Thyroid gland (tissue), 4 donors: ENCODE measurements at regions not wholly inside any gene's neighbourhood (a gene's known extent, or its start where the extent isn't known, plus 50 kb on each side); places are given as distances from the start of the nearest gene placed in this dataset.

Experiments used
- DNase-seq, 2 donors: peaks; one replicate each; pipeline ENCODE4 v3.0.0-alpha.2; 2019
- H3K27ac ChIP-seq, 3 donors: fragments of 200-600 bp; sonication (generic); 1 replicate in 2 of 3; 2 replicates in 1 of 3; pipeline ENCODE4 v1.5.1; 2016 to 2019; ENCODE audit warnings: mild to moderate bottlenecking in 1 of 3, moderate library complexity in 1 of 3
- H3K27me3 ChIP-seq: fragments of 200-600 bp; sonication (generic); one replicate; pipeline ENCODE4 v1.5.1; 2019
- H3K36me3 ChIP-seq, 2 donors: fragments of 200-600 bp; sonication (generic); one replicate each; pipeline ENCODE4 v1.5.1; 2016 to 2019
- H3K4me1 ChIP-seq, 2 donors: fragments of 200-600 bp; sonication (generic); one replicate each; pipeline ENCODE4 v1.5.1; 2017 to 2019
- H3K4me3 ChIP-seq, 3 donors: fragments of 200-600 bp; sonication (generic); replicated peaks in 1 of 3; 1 replicate in 2 of 3; 2 replicates in 1 of 3; pipeline ENCODE4 v1.5.1; 2016; ENCODE audit warnings: mild to moderate bottlenecking in 1 of 3
- H3K9me3 ChIP-seq: fragments of 200-600 bp; sonication (generic); one replicate; pipeline ENCODE4 v1.5.1; 2017
- CTCF ChIP-seq, 6 experiments: fragments of 200-600 bp in 3 of 6; fragments of 450-650 bp in 3 of 6; sonication (generic) in 3 of 6; IDR thresholded peaks; one replicate each; pipeline ENCODE4 v1.5.1; 2016 to 2019; ENCODE audit warnings: antibody characterized with exemption in 6 of 6, mild to moderate bottlenecking in 2 of 6, inconsistent platforms in 1 of 6, moderate library complexity in 1 of 6
- POLR2A ChIP-seq, 2 donors: fragments of 450-650 bp; IDR thresholded peaks; one replicate each; pipeline ENCODE4 v1.6.1; 2017; ENCODE audit warnings: antibody characterized with exemption in 2 of 2, mild to moderate bottlenecking in 2 of 2, moderate library complexity in 1 of 2
- WGBS, 2 donors: methylation state at CpG; one replicate each; pipeline ENCODE4 v1.1.5; 2017; 5-methylcytosine and 5-hydroxymethylcytosine counted together
- intact Hi-C: fragments of 100-400 bp; cut with DNase I; formaldehyde crosslinking; loops from one replicate; pipeline ENCODE4 v1.15.1; 2023

GRCh38 chr18:42168907-42169306 is 213.9 kb downstream of the PIK3C3 start:
- H3K9me3 ChIP-seq: no peaks in the 10 kb centered on the region
- no peaks in the 10 kb centered on the region for H3K36me3 ChIP-seq
- DNase-seq: no peak
- TF ChIP-seq CTCF (IDR thresholded peaks at IDR 0.05) (no peak), POLR2A (IDR thresholded peaks at IDR 0.05) (no peak)
- H3K27ac ChIP-seq: no peak overlapping the region
- no peaks in the 10 kb centered on the region for H3K4me1 ChIP-seq
- H3K4me3 ChIP-seq: no peak overlapping the region
- no peaks in the 10 kb centered on the region for H3K27me3 ChIP-seq
- intact Hi-C loops: no loop called here
- 75 to 81% methylated on average over 3 of the region's 3 CpGs for WGBS, 2 donors

- no peak overlapping the region for H3K27ac ChIP-seq
- H3K36me3 ChIP-seq: no peaks in the 10 kb centered on the region
- no peaks in the 10 kb centered on the region for H3K27me3 ChIP-seq
- TF ChIP-seq POLR2A (IDR thresholded peaks at IDR 0.05) (no peak), CTCF (IDR thresholded peaks at IDR 0.05) (no peak)
- 100% methylated on average over 1 of the region's 1 CpG for WGBS, 2 donors
- DNase-seq: peak in 1 of 2 donors; percentile 25
- no peak overlapping the region for H3K4me3 ChIP-seq
- H3K4me1 ChIP-seq: no peaks in the 10 kb centered on the region
- intact Hi-C loops: no loop called here
- H3K9me3 ChIP-seq: no peaks in the 10 kb centered on the region
These were observed 219.9 kb downstream of the PIK3C3 start for GRCh38 chr18:42174909-42175308.

DNA sequence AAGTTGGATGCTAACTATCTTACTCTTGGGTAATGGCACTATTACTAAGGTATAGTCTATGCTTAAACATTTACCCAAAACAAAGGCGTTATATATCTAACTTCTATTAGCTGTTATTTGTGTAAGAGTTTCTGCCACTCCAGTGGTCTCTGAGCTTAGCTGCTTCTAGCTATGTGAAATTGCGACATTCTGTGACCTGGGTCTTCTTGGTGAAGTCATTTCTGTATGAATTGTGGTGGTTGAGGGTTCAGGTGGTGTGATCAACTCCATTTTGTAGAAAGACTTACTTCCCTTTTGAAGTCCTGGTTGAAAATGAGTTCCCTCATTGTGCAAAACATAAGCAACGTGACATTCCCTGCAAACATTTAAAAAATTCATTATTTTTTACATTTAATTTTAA is 221.6 kb downstream of the PIK3C3 start:
- Histone ChIP-seq H3K27me3 (no peaks in the 10 kb centered on the region), H3K27ac (no peak overlapping the region), H3K4me1 (no peaks in the 10 kb centered on the region), H3K36me3 (no peaks in the 10 kb centered on the region), H3K4me3 (no peak overlapping the region), H3K9me3 (no peaks in the 10 kb centered on the region)
- TF ChIP-seq POLR2A (IDR thresholded peaks at IDR 0.05) (no peak), CTCF (IDR thresholded peaks at IDR 0.05) (no peak)
- 88 to 91% methylated on average over 3 of the region's 3 CpGs for WGBS, 2 donors
- DNase-seq: no peak
- intact Hi-C loops: no loop called here

GRCh38 chr18:42177390-42177789 is 222.4 kb downstream of the PIK3C3 start:
- no peak for DNase-seq

More at GRCh38 chr18:42177390-42177789, 222.4 kb downstream of the PIK3C3 start:
- TF ChIP-seq CTCF (IDR thresholded peaks at IDR 0.05) (no peak), POLR2A (IDR thresholded peaks at IDR 0.05) (no peak)
- H3K27ac ChIP-seq: no peak overlapping the region
- 65 to 93% methylated on average over 1 of the region's 1 CpG for WGBS, 2 donors
- no peaks in the 10 kb centered on the region for H3K9me3 ChIP-seq
- H3K36me3 ChIP-seq: no peaks in the 10 kb centered on the region
- intact Hi-C loops: no loop called here
- no peaks in the 10 kb centered on the region for H3K27me3 ChIP-seq
- no peaks in the 10 kb centered on the region for H3K4me1 ChIP-seq
- no peak overlapping the region for H3K4me3 ChIP-seq
